ENCODE measurements at regions not wholly inside any gene's neighbourhood (a gene's known extent, or its start where the extent isn't known, plus 50 kb on each side); places are given as distances from the start of the nearest gene placed in this dataset.

GRCh38 chr2:152250421-152251100 lies 75.0 kb upstream of the STAM2 start:
- Histone ChIP-seq H3K27me3 (no peaks in the 10 kb centered on the region), H3K4me1 (ENCODE audit: insufficient read depth) (peaks cover 2% of the 10 kb centered on the region), H3K36me3 (no peaks in the 10 kb centered on the region), H3K27ac (no peak overlapping the region), H3K4me3 (no peak overlapping the region), H3K9me3 (no peaks in the 10 kb centered on the region)
- 65 to 82% (median 74%) methylated on average over 3 of the region's 3 CpGs for WGBS, 3 donors
- intact Hi-C loops (cut with DNase I) = no loop called here
- DNase-seq = no peak
- TF ChIP-seq CTCF (IDR thresholded peaks at IDR 0.05) (no peak), EP300 (IDR thresholded peaks at IDR 0.05) (no peak), POLR2A (IDR thresholded peaks at IDR 0.05) (no peak)

DNA sequence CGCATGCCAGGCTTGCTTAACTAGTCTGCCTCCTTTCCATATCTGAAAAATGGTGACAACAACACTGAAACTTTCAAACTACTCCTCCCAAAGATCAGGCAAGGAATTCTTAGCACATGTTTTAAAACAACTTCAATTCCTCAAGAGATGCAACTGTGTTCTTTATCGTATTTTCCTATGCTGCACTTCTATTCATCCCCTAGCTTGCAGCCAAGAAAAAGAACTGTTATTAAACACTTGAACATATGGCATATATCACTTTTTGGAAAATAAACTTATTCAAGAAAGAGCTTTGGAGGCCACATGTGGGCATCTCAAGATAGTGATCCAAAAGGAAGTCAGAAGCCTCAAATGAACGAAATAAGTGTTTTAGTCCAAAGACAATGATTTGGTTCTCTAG lies 75.6 kb upstream of the STAM2 start:
- intact Hi-C loops (cut with DNase I) = no loop called here
- Histone ChIP-seq H3K36me3 (no peaks in the 10 kb centered on the region), H3K27me3 (no peaks in the 10 kb centered on the region), H3K9me3 (no peaks in the 10 kb centered on the region), H3K4me1 (ENCODE audit: insufficient read depth) (peaks cover 2% of the 10 kb centered on the region), H3K27ac (no peak overlapping the region), H3K4me3 (no peak overlapping the region)
- no peak for DNase-seq
- WGBS, 3 donors = 10 to 12% (median 11%) methylated on average over 3 of the region's 3 CpGs
- TF ChIP-seq EP300 (IDR thresholded peaks at IDR 0.05) = no peak
- TF ChIP-seq CTCF (IDR thresholded peaks at IDR 0.05) = no peak
- TF ChIP-seq POLR2A (IDR thresholded peaks at IDR 0.05) = no peak

DNA sequence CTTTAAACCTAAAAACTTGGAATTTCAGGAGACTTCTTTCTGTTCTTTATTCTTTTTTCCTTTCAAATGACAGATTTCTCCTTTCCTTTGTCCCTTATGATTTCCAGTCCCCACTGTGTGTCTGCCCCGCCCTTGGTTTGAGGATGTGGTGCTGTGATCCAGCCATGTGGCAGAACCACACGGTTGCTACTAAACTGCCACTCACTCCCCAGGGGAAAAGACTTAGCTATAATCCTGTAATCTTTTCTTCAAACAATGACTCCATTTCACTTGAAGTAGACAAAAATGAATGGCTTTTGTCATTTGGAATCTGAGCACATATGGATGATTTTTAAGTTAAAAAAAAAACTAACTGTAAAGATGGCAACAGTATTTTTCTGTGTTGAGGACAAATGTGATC lies 76.2 kb upstream of the STAM2 start:
- TF ChIP-seq CTCF (IDR thresholded peaks at IDR 0.05) (no peak), POLR2A (IDR thresholded peaks at IDR 0.05) (no peak), EP300 (IDR thresholded peaks at IDR 0.05) (no peak)
- Histone ChIP-seq H3K4me3 (no peak overlapping the region), H3K36me3 (no peaks in the 10 kb centered on the region), H3K27ac (no peak overlapping the region), H3K4me1 (ENCODE audit: insufficient read depth) (no peaks in the 10 kb centered on the region), H3K9me3 (no peaks in the 10 kb centered on the region), H3K27me3 (no peaks in the 10 kb centered on the region)
- intact Hi-C loops (cut with DNase I) = no loop called here
- 83 to 87% (median 85%) methylated on average over 2 of the region's 2 CpGs for WGBS, 3 donors
- no peak for DNase-seq

DNA sequence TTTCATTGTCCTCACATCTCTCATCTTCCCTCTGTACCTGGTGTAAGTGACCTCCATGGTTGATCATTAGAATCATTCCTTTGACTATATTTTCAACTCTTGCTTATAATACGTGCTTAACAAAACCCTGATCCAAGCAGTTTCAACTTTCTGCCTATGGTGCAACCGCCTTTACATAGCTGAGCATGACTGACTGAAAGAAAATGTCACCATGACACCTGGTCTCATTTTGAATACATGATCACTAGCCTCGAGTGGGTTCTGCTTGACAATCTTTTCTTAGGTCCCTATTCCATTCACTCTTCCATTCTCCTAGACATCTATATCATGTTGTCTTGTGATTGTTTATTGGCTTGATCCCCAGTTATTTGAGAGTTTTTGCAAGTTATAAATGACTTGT lies 78.9 kb upstream of the STAM2 start:
- Histone ChIP-seq H3K4me3 (no peak overlapping the region), H3K27me3 (no peaks in the 10 kb centered on the region), H3K9me3 (no peaks in the 10 kb centered on the region), H3K4me1 (ENCODE audit: insufficient read depth) (no peaks in the 10 kb centered on the region), H3K27ac (no peak overlapping the region), H3K36me3 (no peaks in the 10 kb centered on the region)
- intact Hi-C loops (cut with DNase I) = no loop called here
- TF ChIP-seq EP300 (IDR thresholded peaks at IDR 0.05) (no peak), POLR2A (IDR thresholded peaks at IDR 0.05) (no peak), CTCF (IDR thresholded peaks at IDR 0.05) (no peak)
- no peak for DNase-seq
- WGBS, 3 donors = 93 to 94% (median 94%) methylated on average over 3 of the region's 3 CpGs
